Neural cell (in vitro differentiated cells): ENCODE measurements at regions not wholly inside any gene's neighbourhood (a gene's known extent, or its start where the extent isn't known, plus 50 kb on each side); places are given as distances from the start of the nearest gene placed in this dataset.

Experiments used
- H2AFZ ChIP-seq: fragments of 200-600, 300-800 bp; sonication (generic), shearing (Covaris generic); 2 replicates; pipeline ENCODE4 v1.6.0; 2014; ENCODE audit warnings: low read depth, mild to moderate bottlenecking, antibody characterized with exemption, low read length, moderate library complexity
- H3F3A ChIP-seq: fragments of 200-600 bp; shearing (Covaris generic); 2 replicates; pipeline ENCODE4 v1.6.1; 2016; ENCODE audit warnings: mild to moderate bottlenecking, moderate library complexity, mixed read lengths, antibody characterized with exemption, low read length; ENCODE audit not compliant: insufficient read depth, poor library complexity, severe bottlenecking
- H3K27ac ChIP-seq: fragments of 200-600, 300-800 bp; sonication (generic), shearing (Covaris generic); 2 replicates; pipeline ENCODE4 v1.5.1; 2014; ENCODE audit warnings: mild to moderate bottlenecking, low read length, moderate library complexity
- H3K27me3 ChIP-seq: fragments of 300-800, 200-600 bp; sonication (generic), shearing (Covaris generic); 2 replicates; pipeline ENCODE4 v1.6.0; 2014; ENCODE audit warnings: mild to moderate bottlenecking, low read depth, low read length, moderate library complexity; ENCODE audit not compliant: insufficient read depth
- H3K36me3 ChIP-seq: fragments of 300-800, 200-600 bp; sonication (generic), shearing (Covaris generic); 2 replicates; pipeline ENCODE4 v1.5.1; 2014; ENCODE audit warnings: mild to moderate bottlenecking, antibody characterized with exemption, low read length, moderate library complexity; ENCODE audit not compliant: insufficient read depth
- H3K4me2 ChIP-seq: fragments of 300-800, 200-600 bp; sonication (generic), shearing (Covaris generic); 2 replicates; pipeline ENCODE4 v1.6.0; 2014; ENCODE audit warnings: mild to moderate bottlenecking, low read length
- H3K4me3 ChIP-seq: fragments of 300-800, 200-600 bp; sonication (generic), shearing (Covaris generic); 2 replicates; pipeline ENCODE4 v1.5.1; 2014; ENCODE audit warnings: mild to moderate bottlenecking, low read length, moderate library complexity
- H3K79me2 ChIP-seq: fragments of 200-600 bp; shearing (Covaris generic); replicated peaks from 2 replicates; pipeline ENCODE4 v1.6.0; 2014; ENCODE audit warnings: mild to moderate bottlenecking, low read length, moderate library complexity; ENCODE audit not compliant: insufficient read depth
- H3K9ac ChIP-seq: fragments of 300-800, 200-600 bp; sonication (generic), shearing (Covaris generic); 2 replicates; pipeline ENCODE4 v1.6.1; 2016; ENCODE audit warnings: mild to moderate bottlenecking, low read length, mixed read lengths
- H3K9me2 ChIP-seq: fragments of 200-600 bp; shearing (Covaris generic); 2 replicates; pipeline ENCODE4 v1.6.1; 2016; ENCODE audit warnings: mild to moderate bottlenecking, low read length, mixed read lengths; ENCODE audit not compliant: insufficient read depth
- H3K9me3 ChIP-seq: fragments of 200-600, 300-800 bp; sonication (generic), shearing (Covaris generic); 2 replicates; pipeline ENCODE4 v1.6.1; 2016; ENCODE audit warnings: mild to moderate bottlenecking, mixed run types, low read length, moderate library complexity, mixed read lengths
- H4K20me1 ChIP-seq: fragments of 200-600 bp; shearing (Covaris generic); 2 replicates; pipeline ENCODE4 v1.6.1; 2016; ENCODE audit warnings: mild to moderate bottlenecking, mixed run types; ENCODE audit not compliant: insufficient read depth
- CTCF ChIP-seq: fragments of 450-650 bp; IDR thresholded peaks from 2 replicates; pipeline ENCODE4 v1.5.1; 2014; ENCODE audit warnings: antibody characterized with exemption, mild to moderate bottlenecking, moderate library complexity; ENCODE audit not compliant: poor library complexity, severe bottlenecking
- EP300 ChIP-seq: fragments of 450-650 bp; conservative IDR thresholded peaks from 2 replicates; pipeline ENCODE4 v1.6.1; 2014; ENCODE audit warnings: antibody characterized with exemption, mild to moderate bottlenecking, moderate library complexity; ENCODE audit not compliant: poor library complexity, severe bottlenecking
- EZH2 ChIP-seq: fragments of 200-600, 300-800 bp; shearing (Covaris generic), sonication (generic); IDR thresholded peaks from 2 replicates; pipeline ENCODE4 v1.6.1; 2014; ENCODE audit warnings: antibody characterized with exemption, low read length, borderline replicate concordance, mild to moderate bottlenecking; ENCODE audit not compliant: insufficient read depth, poor library complexity, severe bottlenecking
- MXI1 ChIP-seq: fragments of 450-650 bp; conservative IDR thresholded peaks from 2 replicates; pipeline ENCODE4 v1.6.1; 2014; ENCODE audit warnings: antibody characterized with exemption, mild to moderate bottlenecking; ENCODE audit not compliant: poor library complexity, severe bottlenecking
- POLR2AphosphoS5 ChIP-seq: IDR thresholded peaks from 2 replicates; pipeline ENCODE4 v1.6.1; 2012
- RAD21 ChIP-seq: fragments of 450-650 bp; conservative IDR thresholded peaks from 2 replicates; pipeline ENCODE4 v1.6.1; 2014; ENCODE audit warnings: antibody characterized with exemption, mild to moderate bottlenecking, moderate library complexity
- REST ChIP-seq: IDR thresholded peaks from 2 replicates; pipeline ENCODE4 v1.6.1; 2012; ENCODE audit warnings: borderline replicate concordance
- SMC3 ChIP-seq: fragments of 450-650 bp; conservative IDR thresholded peaks from 2 replicates; pipeline ENCODE4 v1.6.1; 2014; ENCODE audit warnings: antibody characterized with exemption, mild to moderate bottlenecking, moderate library complexity; ENCODE audit not compliant: poor library complexity
- TAF1 ChIP-seq: IDR thresholded peaks from 2 replicates; pipeline ENCODE4 v1.6.1; 2012; ENCODE audit warnings: low read depth

DNA sequence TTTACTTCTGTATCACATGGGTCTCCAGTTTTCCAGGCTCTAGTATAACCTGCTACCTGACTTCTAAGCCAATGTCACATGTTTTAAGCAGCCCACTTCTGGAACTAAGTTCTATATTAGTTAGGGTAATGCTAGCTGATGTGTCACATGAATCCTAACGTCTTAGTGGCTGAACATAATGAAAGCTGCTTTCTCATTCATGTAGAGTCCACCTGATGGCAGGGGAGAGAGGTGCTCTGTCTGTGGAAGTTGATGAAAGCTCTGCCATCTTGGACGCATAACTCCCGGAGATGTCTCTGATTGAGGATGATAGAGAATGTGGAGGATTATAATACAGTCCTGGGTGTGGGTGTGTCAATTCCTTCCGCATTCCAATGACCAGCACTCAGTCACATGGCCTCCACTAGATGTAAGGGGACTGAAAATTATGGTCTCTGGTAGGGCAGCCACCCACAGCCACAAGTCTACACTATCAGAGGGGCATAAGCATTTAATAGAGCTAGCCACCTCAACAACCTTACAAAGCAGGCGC, 234.4 kb upstream of the CRY1 start:
- H3K79me2 ChIP-seq: no peaks in the 10 kb centered on the region
- H3K9me3 ChIP-seq: no peaks in the 10 kb centered on the region
- no peaks in the 10 kb centered on the region for H4K20me1 ChIP-seq
- no peak overlapping the region for H3K9ac ChIP-seq
- TF ChIP-seq RAD21: no peak
- no peak for TF ChIP-seq CTCF
- no peak for TF ChIP-seq TAF1
- no peak for TF ChIP-seq SMC3
- no peak for TF ChIP-seq EZH2
- TF ChIP-seq MXI1: no peak
- no peak for TF ChIP-seq POLR2AphosphoS5
- TF ChIP-seq REST: no peak
- TF ChIP-seq EP300: no peak
- no peak overlapping the region for H3K27ac ChIP-seq
- peaks cover 12% of the 10 kb centered on the region for H3K27me3 ChIP-seq
- no peaks in the 10 kb centered on the region for H3F3A ChIP-seq
- H2AFZ ChIP-seq: no peak overlapping the region
- H3K4me3 ChIP-seq: no peak overlapping the region
- no peaks in the 10 kb centered on the region for H3K36me3 ChIP-seq
- no peaks in the 10 kb centered on the region for H3K9me2 ChIP-seq
- no peak overlapping the region for H3K4me2 ChIP-seq

- Histone ChIP-seq H3K9ac (no peak overlapping the region), H3K79me2 (no peaks in the 10 kb centered on the region), H3K9me3 (no peaks in the 10 kb centered on the region), H3K4me3 (no peak overlapping the region), H3K36me3 (no peaks in the 10 kb centered on the region), H3F3A (no peaks in the 10 kb centered on the region), H3K9me2 (no peaks in the 10 kb centered on the region), H4K20me1 (no peaks in the 10 kb centered on the region), H3K4me2 (no peak overlapping the region), H3K27me3 (peaks cover 3% of the 10 kb centered on the region), H2AFZ (no peak overlapping the region), H3K27ac (no peak overlapping the region)
- TF ChIP-seq TAF1: no peak
- TF ChIP-seq SMC3: no peak
- no peak for TF ChIP-seq POLR2AphosphoS5
- TF ChIP-seq EZH2: no peak
- TF ChIP-seq REST: no peak
- TF ChIP-seq RAD21: no peak
- TF ChIP-seq CTCF: no peak
- TF ChIP-seq MXI1: no peak
Observed at GRCh38 chr12:107328442-107329133, 235.2 kb upstream of the CRY1 start.
